H1 (cell line): ENCODE measurements at regions not wholly inside any gene's neighbourhood (a gene's known extent, or its start where the extent isn't known, plus 50 kb on each side); places are given as distances from the start of the nearest gene placed in this dataset.
A peak's percentile ranks its signal among the peaks of the same experiment; 100 is the strongest.

Source experiments
- CTCF ChIA-PET: fragments of 300-600 bp; sonication (Branson Sonifier 250); formaldehyde crosslinking; loops from one replicate; lab custom pipeline; 2021; ENCODE audit not compliant: partially characterized antibody; lab: Charles Lee
- POLR2A ChIA-PET: fragments of 300-600 bp; sonication (Branson Sonifier 250); formaldehyde crosslinking; loops from one replicate; lab custom pipeline; 2021; ENCODE audit warnings: inconsistent platforms; ENCODE audit not compliant: partially characterized antibody; lab: Charles Lee
- DNase-seq, 2 experiments: peaks; one replicate each; pipeline versions ENCODE4 v3.0.0 to v3.0.0-alpha.2; 2010 to 2022; ENCODE audit warnings: low spot score in 2 of 2, low read depth in 1 of 2, mixed read lengths in 1 of 2
- FAIRE-seq: peaks from 2 replicates; lab custom pipeline; 2011; peaks lifted over from hg19 to GRCh38; lab: Jason Lieb, UNC
- H2AFZ ChIP-seq: 2 replicates; pipeline ENCODE4 v1.8.1; 2012; ENCODE audit warnings: low read length, inconsistent platforms
- H2AK5ac ChIP-seq: 2 replicates; pipeline ENCODE4 v1.6.1; 2013; ENCODE audit warnings: low read depth, low read length
- H2BK120ac ChIP-seq: replicated peaks from 2 replicates; pipeline ENCODE3; 2013; ENCODE audit warnings: low read depth, low read length, inconsistent platforms
- H2BK12ac ChIP-seq: 2 replicates; pipeline ENCODE4 v1.6.1; 2013; ENCODE audit warnings: low read depth, low read length
- H2BK15ac ChIP-seq: 2 replicates; pipeline ENCODE4 v1.6.1; 2013; ENCODE audit warnings: low read length
- H2BK20ac ChIP-seq: 2 replicates; pipeline ENCODE4 v1.6.1; 2013; ENCODE audit warnings: low read length
- H2BK5ac ChIP-seq: 2 replicates; pipeline ENCODE4 v1.6.1; 2013; ENCODE audit warnings: low read depth, low read length
- H3K14ac ChIP-seq: 2 replicates; pipeline ENCODE4 v1.6.1; 2013; ENCODE audit warnings: inconsistent platforms; ENCODE audit not compliant: insufficient read length
- H3K18ac ChIP-seq: 2 replicates; pipeline ENCODE4 v1.6.1; 2013; ENCODE audit warnings: low read length; ENCODE audit errors: extremely low read depth
- H3K23ac ChIP-seq: 2 replicates; pipeline ENCODE4 v1.6.1; 2013; ENCODE audit warnings: inconsistent platforms; ENCODE audit not compliant: insufficient read length
- H3K23me2 ChIP-seq: 2 replicates; pipeline ENCODE4 v1.6.1; 2013; ENCODE audit warnings: low read depth, low read length
- H3K27ac ChIP-seq: 2 replicates; pipeline ENCODE4 v1.6.1; 2011; ENCODE audit warnings: low read depth, low read length, inconsistent platforms
- H3K27me3 ChIP-seq, 4 experiments: replicated peaks in 1 of 4; 1 replicate in 1 of 4; 2 replicates in 3 of 4; pipeline versions ENCODE4 v1.6.1 to v1.8.1; 2011 to 2013; ENCODE audit warnings: low read length in 3 of 4, mild to moderate bottlenecking in 3 of 4, inconsistent platforms in 2 of 4, mixed read lengths in 2 of 4, moderate library complexity in 1 of 4; ENCODE audit not compliant: control insufficient read depth in 3 of 4, insufficient read depth in 3 of 4; ENCODE audit errors: extremely low read depth in 1 of 4
- H3K36me3 ChIP-seq, 4 experiments: 2 replicates each; pipeline versions ENCODE4 v1.6.1 to v1.8.1; 2011 to 2013; ENCODE audit warnings: mild to moderate bottlenecking in 4 of 4, low read length in 3 of 4, moderate library complexity in 2 of 4, control low read depth in 1 of 4, inconsistent platforms in 1 of 4; ENCODE audit not compliant: insufficient read depth in 4 of 4, control insufficient read depth in 2 of 4
- H3K4ac ChIP-seq: replicated peaks from 2 replicates; pipeline ENCODE3; 2013; ENCODE audit warnings: low read length, low read depth, mixed read lengths, inconsistent platforms; ENCODE audit not compliant: insufficient read length
- H3K4me1 ChIP-seq, 4 experiments: replicated peaks in 1 of 4; 1 replicate in 1 of 4; 2 replicates in 3 of 4; pipeline versions ENCODE4 v1.6.1 to v1.8.1; 2011 to 2013; ENCODE audit warnings: low read length in 3 of 4, inconsistent platforms in 2 of 4, mixed read lengths in 1 of 4; ENCODE audit not compliant: insufficient read depth in 4 of 4, control insufficient read depth in 3 of 4
- H3K4me2 ChIP-seq, 2 experiments: 2 replicates each; pipeline versions ENCODE4 v1.6.1 to v1.8.1; 2011 to 2013; ENCODE audit warnings: low read depth in 2 of 2, low read length in 2 of 2, control low read depth in 1 of 2, inconsistent platforms in 1 of 2, mild to moderate bottlenecking in 1 of 2; ENCODE audit not compliant: insufficient read depth in 1 of 2
- H3K4me3 ChIP-seq, 4 experiments: fragments of 200-600, 300-600 bp in 1 of 4; sonication (generic), shearing (Covaris generic), sonication (Bioruptor Twin) in 1 of 4; 2 replicates each; pipeline versions ENCODE4 v1.5.1 to v1.8.1; 2011 to 2016; ENCODE audit warnings: low read length in 4 of 4, low read depth in 3 of 4, control low read depth in 2 of 4, inconsistent platforms in 2 of 4, mild to moderate bottlenecking in 2 of 4, mixed read lengths in 1 of 4, moderate library complexity in 1 of 4; ENCODE audit not compliant: insufficient read depth in 2 of 4; ENCODE audit errors: extremely low read depth in 1 of 4
- H3K56ac ChIP-seq: replicated peaks from 2 replicates; pipeline ENCODE3; 2013; ENCODE audit warnings: low read depth, mild to moderate bottlenecking, mixed read lengths, low read length, inconsistent platforms; ENCODE audit not compliant: insufficient read length
- H3K79me1 ChIP-seq: 2 replicates; pipeline ENCODE4 v1.6.1; 2013; ENCODE audit warnings: low read depth, low read length, control low read depth
- H3K79me2 ChIP-seq, 2 experiments: 2 replicates each; pipeline versions ENCODE4 v1.6.1 to v1.8.1; 2012 to 2013; ENCODE audit warnings: low read length in 2 of 2, mild to moderate bottlenecking in 2 of 2, inconsistent platforms in 1 of 2; ENCODE audit not compliant: insufficient read depth in 2 of 2, control insufficient read depth in 1 of 2
- H3K9ac ChIP-seq, 4 experiments: replicated peaks in 1 of 4; 1 replicate in 1 of 4; 2 replicates in 3 of 4; pipeline versions ENCODE4 v1.6.1 to v1.8.1; 2011 to 2013; ENCODE audit warnings: low read depth in 3 of 4, low read length in 3 of 4, control low read depth in 2 of 4, mild to moderate bottlenecking in 2 of 4, moderate library complexity in 2 of 4, inconsistent platforms in 1 of 4; ENCODE audit errors: extremely low read depth in 1 of 4
- H3K9me3 ChIP-seq, 2 experiments: 2 replicates each; pipeline versions ENCODE4 v1.6.1 to v1.8.1; 2012 to 2013; ENCODE audit warnings: mild to moderate bottlenecking in 2 of 2, moderate library complexity in 2 of 2, control low read depth in 1 of 2, inconsistent platforms in 1 of 2, low read depth in 1 of 2, low read length in 1 of 2, mixed read lengths in 1 of 2; ENCODE audit not compliant: insufficient read depth in 2 of 2
- H4K20me1 ChIP-seq, 2 experiments: replicated peaks in 1 of 2; 2 replicates each; pipeline versions ENCODE3 to v1.8.1; 2011 to 2013; ENCODE audit warnings: inconsistent platforms in 2 of 2, low read length in 2 of 2, mild to moderate bottlenecking in 1 of 2; ENCODE audit not compliant: insufficient read depth in 2 of 2, control insufficient read depth in 1 of 2
- H4K5ac ChIP-seq: 2 replicates; pipeline ENCODE4 v1.6.1; 2013; ENCODE audit warnings: low read length, low read depth, mixed read lengths, inconsistent platforms; ENCODE audit not compliant: insufficient read length
- H4K8ac ChIP-seq: 2 replicates; pipeline ENCODE4 v1.8.0; 2013; ENCODE audit warnings: mild to moderate bottlenecking, moderate library complexity, low read length, inconsistent platforms; ENCODE audit not compliant: insufficient read depth; ENCODE audit errors: extremely low read depth
- H4K91ac ChIP-seq: replicated peaks from 2 replicates; pipeline ENCODE3; 2013; ENCODE audit warnings: low read length, mixed read lengths, inconsistent platforms; ENCODE audit not compliant: insufficient read length
- HDAC6 ChIP-seq: IDR thresholded peaks from one replicate; pipeline ENCODE4 v1.7.1; 2012; ENCODE audit warnings: low read depth, mild to moderate bottlenecking, inconsistent platforms, low read length, moderate library complexity
- RAD21 ChIP-seq, 2 experiments: IDR thresholded peaks in 1 of 2; conservative IDR thresholded peaks in 1 of 2; 2 replicates each; pipeline ENCODE4 v1.6.1; 2011; ENCODE audit warnings: low read depth in 2 of 2, low read length in 2 of 2, improper control_type of control experiment in 1 of 2, inconsistent platforms in 1 of 2, mild to moderate bottlenecking in 1 of 2, moderate library complexity in 1 of 2
- WGBS, 2 experiments: shearing (Covaris generic) in 1 of 2; methylation state at CpG; one replicate each; pipeline versions ENCODE4 v1.1.6 to v1.1.7; 2013 to 2015; ENCODE audit warnings: low lambda C conversion rate in 2 of 2, mixed read lengths in 2 of 2, inconsistent platforms in 1 of 2, low coverage in 1 of 2, missing lambda C conversion rate in 1 of 2; ENCODE audit not compliant: insufficient replicate concordance in 2 of 2, insufficient coverage in 1 of 2, insufficient read length in 1 of 2; ENCODE audit errors: extremely low coverage in 1 of 2, missing lambda C conversion rate in 1 of 2; 5-methylcytosine and 5-hydroxymethylcytosine counted together

GRCh38 chr10:128489324-128490247 is 363.4 kb upstream of the MKI67 start:
- no peak overlapping the region for H3K23ac ChIP-seq
- peaks cover 3 to 5% of the 10 kb centered on the region in 2 experiments; a peak in 1 of 4 replicates for H3K9me3 ChIP-seq
- no peak overlapping the region for H2BK12ac ChIP-seq
- WGBS, 2 experiments = 95% methylated on average over 11 of the region's 13 CpGs; no CpG with 5 or more reads in 1 of the 2 experiments
- no peak overlapping the region for H3K9ac ChIP-seq
- H3K4me1 ChIP-seq = 0 out of 7 replicates have a peak, but pooled peaks cover 0 to 3% (median 0%) of the 10 kb centered on the region in 4 experiments
- no peak overlapping the region for H2AFZ ChIP-seq
- no peak for FAIRE-seq
- H3K18ac ChIP-seq = no peak overlapping the region
- no peaks in the 10 kb centered on the region for H3K23me2 ChIP-seq
- no peaks in the 10 kb centered on the region for H3K27me3 ChIP-seq
- no peak overlapping the region for H2BK15ac ChIP-seq
- no peak overlapping the region for H4K8ac ChIP-seq
- H2BK20ac ChIP-seq = no peak overlapping the region
- H3K4ac ChIP-seq = no peak overlapping the region
- no peak overlapping the region for H3K14ac ChIP-seq
- ChIA-PET CTCF (interaction anchor here (1.0 to 1.2 kb wide), 2 partner anchors 10 to 42 kb away, joined by 4 read pairs; no protein-coding TSS in a partner anchor), POLR2A (no interaction called here)
- no peak overlapping the region for H3K27ac ChIP-seq
- H2AK5ac ChIP-seq = no peak overlapping the region
- no peak overlapping the region for H2BK5ac ChIP-seq
- H3K56ac ChIP-seq = no peak overlapping the region
- no peak overlapping the region for H4K5ac ChIP-seq
- no peak overlapping the region for H3K4me2 ChIP-seq
- TF ChIP-seq RAD21 (IDR thresholded peaks at IDR 0.05 in 1 of 2, conservative IDR thresholded peaks at IDR 0.05 in 1 of 2; ENCODE audit: low read depth in 2 of 2, low read length in 2 of 2) (peak in 1 of 2 experiments; percentile 27; a peak in 1 of 4 replicates), HDAC6 (no peak)
- TF ChIP-seq, all 59 proteins: peak for 1
- no peaks in the 10 kb centered on the region; a peak in 1 of 8 replicates for H3K36me3 ChIP-seq
- H3K4me3 ChIP-seq = no peak overlapping the region
- no peak overlapping the region for H4K91ac ChIP-seq
- DNase-seq = no peak
- no peak overlapping the region for H2BK120ac ChIP-seq
- no peaks in the 10 kb centered on the region for H3K79me2 ChIP-seq
- no peaks in the 10 kb centered on the region for H3K79me1 ChIP-seq
- H4K20me1 ChIP-seq = no peaks in the 10 kb centered on the region
